WERI-Rb-1 (cell line): ENCODE measurements at regions not wholly inside any gene's neighbourhood (a gene's known extent, or its start where the extent isn't known, plus 50 kb on each side); places are given as distances from the start of the nearest gene placed in this dataset.

ENCODE experiments used
- DNase-seq: peaks from one replicate; pipeline ENCODE4 v3.0.0-alpha.2; 2020
- H3K27ac ChIP-seq: fragments of 250-450 bp; sonication (Bioruptor Pico); 2 replicates; pipeline ENCODE4 v1.5.1; 2020; ENCODE audit warnings: mild to moderate bottlenecking, moderate library complexity
- H3K27me3 ChIP-seq: fragments of 250-450 bp; sonication (Bioruptor Pico); 2 replicates; pipeline ENCODE4 v1.5.1; 2021; ENCODE audit warnings: mild to moderate bottlenecking, low read depth, moderate library complexity; ENCODE audit not compliant: insufficient read depth, severe bottlenecking
- H3K36me3 ChIP-seq: fragments of 250-450 bp; sonication (Bioruptor Pico); 2 replicates; pipeline ENCODE4 v1.5.1; 2020; ENCODE audit warnings: mild to moderate bottlenecking, moderate library complexity
- H3K4me3 ChIP-seq: 2 replicates; pipeline ENCODE4 v1.5.1; 2011; ENCODE audit warnings: low read depth, mild to moderate bottlenecking, control low read depth, low read length
- H3K9me3 ChIP-seq: fragments of 250-450 bp; sonication (Bioruptor Pico); 2 replicates; pipeline ENCODE4 v1.5.1; 2021; ENCODE audit warnings: mild to moderate bottlenecking, moderate library complexity; ENCODE audit not compliant: severe bottlenecking
- TF ChIP-seq, protein P1 (sequence below): IDR thresholded peaks from 2 replicates; pipeline ENCODE4 v1.5.1; 2011; ENCODE audit warnings: low read depth, mild to moderate bottlenecking, control low read depth, inconsistent platforms, low read length

DNA sequence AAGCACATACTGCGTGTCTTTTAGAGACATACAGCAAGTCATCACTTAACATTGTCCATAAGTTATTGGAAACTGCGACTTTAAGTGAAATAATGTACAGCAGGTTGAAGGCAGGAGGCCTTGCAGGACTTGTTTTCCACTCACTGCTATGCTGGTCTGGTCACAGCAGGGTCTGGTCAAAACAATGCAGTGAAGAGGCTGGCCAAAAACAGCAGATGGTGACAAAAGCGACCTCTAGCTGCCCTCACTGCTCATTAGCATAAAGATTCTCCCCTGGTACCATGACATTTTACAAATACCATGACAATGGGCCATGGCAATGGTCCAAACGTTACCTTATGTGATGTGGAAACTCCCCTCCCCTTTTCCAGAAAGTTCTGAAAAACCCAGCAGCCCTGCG is 1283.6 kb downstream of the FSTL5 start:
- Histone ChIP-seq H3K27ac (no peak overlapping the region), H3K36me3 (no peaks in the 10 kb centered on the region), H3K27me3 (no peaks in the 10 kb centered on the region), H3K9me3 (no peaks in the 10 kb centered on the region), H3K4me3 (no peak overlapping the region)
- TF ChIP-seq, protein P1, sequence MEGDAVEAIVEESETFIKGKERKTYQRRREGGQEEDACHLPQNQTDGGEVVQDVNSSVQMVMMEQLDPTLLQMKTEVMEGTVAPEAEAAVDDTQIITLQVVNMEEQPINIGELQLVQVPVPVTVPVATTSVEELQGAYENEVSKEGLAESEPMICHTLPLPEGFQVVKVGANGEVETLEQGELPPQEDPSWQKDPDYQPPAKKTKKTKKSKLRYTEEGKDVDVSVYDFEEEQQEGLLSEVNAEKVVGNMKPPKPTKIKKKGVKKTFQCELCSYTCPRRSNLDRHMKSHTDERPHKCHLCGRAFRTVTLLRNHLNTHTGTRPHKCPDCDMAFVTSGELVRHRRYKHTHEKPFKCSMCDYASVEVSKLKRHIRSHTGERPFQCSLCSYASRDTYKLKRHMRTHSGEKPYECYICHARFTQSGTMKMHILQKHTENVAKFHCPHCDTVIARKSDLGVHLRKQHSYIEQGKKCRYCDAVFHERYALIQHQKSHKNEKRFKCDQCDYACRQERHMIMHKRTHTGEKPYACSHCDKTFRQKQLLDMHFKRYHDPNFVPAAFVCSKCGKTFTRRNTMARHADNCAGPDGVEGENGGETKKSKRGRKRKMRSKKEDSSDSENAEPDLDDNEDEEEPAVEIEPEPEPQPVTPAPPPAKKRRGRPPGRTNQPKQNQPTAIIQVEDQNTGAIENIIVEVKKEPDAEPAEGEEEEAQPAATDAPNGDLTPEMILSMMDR = no peak
- DNase-seq = no peak

DNA sequence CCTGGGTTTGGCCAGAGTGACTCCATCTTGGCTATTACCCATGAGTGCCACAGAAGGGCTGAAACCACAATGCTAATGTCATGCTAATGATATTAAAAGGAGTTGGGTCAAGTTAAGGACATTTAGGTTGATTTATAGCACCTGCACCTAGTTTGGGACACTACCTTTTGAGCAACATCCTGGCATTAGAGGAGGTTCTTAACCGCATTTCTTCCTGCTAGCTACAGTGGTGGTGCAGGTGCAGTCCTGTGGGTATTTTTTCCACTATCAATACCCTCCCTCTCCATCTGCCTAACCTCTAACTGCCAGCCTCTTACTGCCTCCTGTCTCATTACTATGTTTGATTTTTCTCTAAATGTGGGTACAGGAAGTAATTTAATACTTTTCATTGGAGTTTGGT is 1276.1 kb downstream of the FSTL5 start:
- TF ChIP-seq, protein P1 = no peak
- H3K9me3 ChIP-seq = no peaks in the 10 kb centered on the region
- H3K36me3 ChIP-seq = no peaks in the 10 kb centered on the region

DNA sequence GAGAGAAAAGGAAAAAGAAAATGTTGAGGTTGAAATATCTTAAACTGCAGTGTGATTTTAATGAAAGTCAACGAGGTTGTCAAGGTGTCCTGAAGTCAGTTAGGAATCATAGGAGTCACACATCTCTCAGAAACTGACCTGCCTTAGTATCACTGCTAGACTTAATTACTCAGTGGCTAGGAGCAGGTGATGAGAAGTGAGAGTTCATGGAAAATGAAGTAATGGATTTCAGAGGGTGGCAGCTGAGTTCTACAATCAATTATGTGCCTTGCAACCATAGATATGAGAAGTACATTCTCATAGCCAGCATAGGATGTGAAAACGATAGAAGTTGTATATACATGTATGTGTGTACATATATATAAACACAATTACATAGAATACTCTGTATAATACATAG is 1269.7 kb downstream of the FSTL5 start:
- Histone ChIP-seq H3K27ac (no peak overlapping the region), H3K27me3 (no peaks in the 10 kb centered on the region), H3K36me3 (no peaks in the 10 kb centered on the region), H3K9me3 (no peaks in the 10 kb centered on the region), H3K4me3 (no peak overlapping the region)
- DNase-seq = no peak
- TF ChIP-seq, protein P1 = no peak

More for the DNA sequence above, 1276.1 kb downstream of the FSTL5 start:
- DNase-seq = no peak
- Histone ChIP-seq H3K27ac (no peak overlapping the region), H3K27me3 (no peaks in the 10 kb centered on the region), H3K4me3 (no peak overlapping the region)

DNA sequence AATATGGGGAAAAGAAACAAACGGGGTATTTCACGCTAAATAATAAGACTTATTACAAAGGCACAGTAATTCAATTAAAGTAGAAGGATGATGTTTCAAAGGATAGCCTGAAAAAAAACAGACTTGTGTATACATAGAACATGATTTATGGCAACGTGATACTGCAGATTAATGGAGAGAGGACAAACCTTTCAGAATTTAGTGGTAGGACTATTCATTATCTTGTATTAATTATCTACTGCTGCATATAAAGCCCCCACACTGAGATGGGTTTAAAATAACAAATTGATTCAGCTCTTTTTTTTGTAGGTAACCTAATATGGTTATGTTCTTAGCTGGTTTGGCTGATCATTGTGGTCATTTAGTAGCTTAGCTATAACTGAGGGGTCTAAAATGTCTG is 1269.0 kb downstream of the FSTL5 start:
- H3K4me3 ChIP-seq = no peak overlapping the region
- H3K36me3 ChIP-seq = no peaks in the 10 kb centered on the region
- TF ChIP-seq, protein P1 = no peak
- no peaks in the 10 kb centered on the region for H3K9me3 ChIP-seq
- no peaks in the 10 kb centered on the region for H3K27me3 ChIP-seq
- no peak for DNase-seq
- H3K27ac ChIP-seq = no peak overlapping the region

DNA sequence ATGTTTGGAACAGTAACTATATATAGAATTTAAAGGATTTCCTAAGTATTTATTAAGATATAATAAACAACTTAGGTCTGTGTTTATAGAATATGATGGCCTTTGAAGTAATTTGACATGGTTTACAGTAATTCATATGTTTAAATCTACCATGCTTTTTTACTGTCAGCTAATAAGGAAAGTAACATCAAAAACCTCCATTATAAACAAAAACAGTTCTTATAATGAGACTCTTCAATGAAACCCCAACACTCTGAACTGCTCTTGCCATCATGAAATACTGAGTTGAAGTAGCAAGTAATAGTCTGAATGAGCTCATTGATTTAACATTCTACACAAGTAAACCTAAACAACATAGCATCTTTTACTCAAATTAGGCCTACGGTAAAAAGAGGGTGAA is 1236.5 kb downstream of the FSTL5 start:
- Histone ChIP-seq H3K27ac (no peak overlapping the region), H3K36me3 (no peaks in the 10 kb centered on the region), H3K9me3 (no peaks in the 10 kb centered on the region), H3K27me3 (no peaks in the 10 kb centered on the region), H3K4me3 (no peak overlapping the region)
- DNase-seq = no peak
- TF ChIP-seq, protein P1 = no peak

DNA sequence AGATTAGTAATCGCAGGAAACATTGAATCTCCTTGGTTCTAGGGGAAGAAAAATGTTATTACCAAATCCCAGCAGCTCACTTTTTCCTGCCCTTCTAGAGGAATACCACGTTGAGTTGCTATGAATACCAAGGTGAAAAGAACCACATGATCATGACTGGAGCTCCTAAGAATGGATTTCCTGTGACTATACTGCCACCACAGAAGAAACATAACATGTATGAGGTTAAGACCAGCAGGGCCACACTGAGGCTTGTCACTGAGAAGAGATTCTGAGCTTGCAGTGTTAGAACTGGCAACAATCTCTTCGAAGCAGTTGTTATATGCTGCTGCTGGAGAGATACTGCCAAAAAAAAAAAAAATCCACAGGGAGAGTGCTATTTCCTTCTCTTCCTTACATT is 1235.3 kb downstream of the FSTL5 start:
- TF ChIP-seq, protein P1 = no peak
- no peak overlapping the region for H3K27ac ChIP-seq
- H3K4me3 ChIP-seq = no peak overlapping the region
- no peaks in the 10 kb centered on the region for H3K36me3 ChIP-seq
- H3K27me3 ChIP-seq = no peaks in the 10 kb centered on the region
- H3K9me3 ChIP-seq = no peaks in the 10 kb centered on the region
- no peak for DNase-seq
